ES-I3 (cell line): ENCODE measurements at regions not wholly inside any gene's neighbourhood (a gene's known extent, or its start where the extent isn't known, plus 50 kb on each side); places are given as distances from the start of the nearest gene placed in this dataset.

ENCODE experiments used
- H3K36me3 ChIP-seq: 2 replicates; pipeline ENCODE4 v1.6.1; 2013; ENCODE audit warnings: mild to moderate bottlenecking, low read length, control low read depth, moderate library complexity; ENCODE audit not compliant: insufficient read depth
- H3K4me1 ChIP-seq: 2 replicates; pipeline ENCODE4 v1.6.1; 2013; ENCODE audit warnings: mild to moderate bottlenecking, control low read depth, low read length; ENCODE audit not compliant: insufficient read depth
- H3K9ac ChIP-seq: 2 replicates; pipeline ENCODE4 v1.6.1; 2013; ENCODE audit warnings: low read depth, mild to moderate bottlenecking, low read length, moderate library complexity
- H3K9me3 ChIP-seq: 2 replicates; pipeline ENCODE4 v1.6.1; 2013; ENCODE audit warnings: mild to moderate bottlenecking, low read length, moderate library complexity; ENCODE audit not compliant: control insufficient read depth, insufficient read depth

GRCh38 chr13:111540486-111540885 is 220.0 kb downstream of the TEX29 start:
- H3K4me1 ChIP-seq = peaks cover 11% of the 10 kb centered on the region
- no peak overlapping the region for H3K9ac ChIP-seq
- no peaks in the 10 kb centered on the region for H3K36me3 ChIP-seq
- no peaks in the 10 kb centered on the region for H3K9me3 ChIP-seq

GRCh38 chr13:111541345-111541744 is 220.9 kb downstream of the TEX29 start:
- Histone ChIP-seq H3K4me1 (0 out of 2 replicates have a peak, but pooled peaks cover 3% of the 10 kb centered on the region), H3K9ac (no peak overlapping the region), H3K36me3 (no peaks in the 10 kb centered on the region), H3K9me3 (no peaks in the 10 kb centered on the region)

GRCh38 chr13:111541752-111542529 is 221.5 kb downstream of the TEX29 start:
- Histone ChIP-seq H3K9ac (no peak overlapping the region), H3K4me1 (no peaks in the 10 kb centered on the region), H3K9me3 (no peaks in the 10 kb centered on the region), H3K36me3 (no peaks in the 10 kb centered on the region)

- Histone ChIP-seq H3K4me1 (no peaks in the 10 kb centered on the region), H3K9ac (no peak overlapping the region), H3K36me3 (no peaks in the 10 kb centered on the region), H3K9me3 (no peaks in the 10 kb centered on the region)
Measured at GRCh38 chr13:111542530-111543341, 222.3 kb downstream of the TEX29 start.

GRCh38 chr13:111546921-111547675 is 226.7 kb downstream of the TEX29 start:
- Histone ChIP-seq H3K9ac (no peak overlapping the region), H3K9me3 (no peaks in the 10 kb centered on the region), H3K4me1 (no peaks in the 10 kb centered on the region), H3K36me3 (no peaks in the 10 kb centered on the region)

GRCh38 chr13:111547726-111548273 is 227.4 kb downstream of the TEX29 start:
- no peak overlapping the region for H3K9ac ChIP-seq
- H3K4me1 ChIP-seq = no peaks in the 10 kb centered on the region
- no peaks in the 10 kb centered on the region for H3K9me3 ChIP-seq
- H3K36me3 ChIP-seq = no peaks in the 10 kb centered on the region

GRCh38 chr13:111548301-111548700 is 227.9 kb downstream of the TEX29 start:
- Histone ChIP-seq H3K9me3 (no peaks in the 10 kb centered on the region), H3K36me3 (no peaks in the 10 kb centered on the region), H3K9ac (no peak overlapping the region), H3K4me1 (no peaks in the 10 kb centered on the region)

GRCh38 chr13:111548805-111549204 is 228.4 kb downstream of the TEX29 start:
- H3K9me3 ChIP-seq = no peaks in the 10 kb centered on the region
- no peaks in the 10 kb centered on the region for H3K36me3 ChIP-seq
- H3K4me1 ChIP-seq = no peaks in the 10 kb centered on the region
- no peak overlapping the region for H3K9ac ChIP-seq

- Histone ChIP-seq H3K36me3 (no peaks in the 10 kb centered on the region), H3K9ac (no peak overlapping the region), H3K9me3 (no peaks in the 10 kb centered on the region), H3K4me1 (no peaks in the 10 kb centered on the region)
Measured at GRCh38 chr13:111549464-111549863, 229.0 kb downstream of the TEX29 start.

GRCh38 chr13:111550062-111550461 is 229.6 kb downstream of the TEX29 start:
- Histone ChIP-seq H3K4me1 (no peaks in the 10 kb centered on the region), H3K9ac (no peak overlapping the region), H3K36me3 (no peaks in the 10 kb centered on the region), H3K9me3 (no peaks in the 10 kb centered on the region)

- Histone ChIP-seq H3K36me3 (no peaks in the 10 kb centered on the region), H3K9me3 (no peaks in the 10 kb centered on the region), H3K4me1 (no peaks in the 10 kb centered on the region)
Measured at GRCh38 chr13:111551204-111551820, 230.9 kb downstream of the TEX29 start.

GRCh38 chr13:111552891-111553655 is 232.6 kb downstream of the TEX29 start:
- Histone ChIP-seq H3K9me3 (no peaks in the 10 kb centered on the region), H3K36me3 (no peaks in the 10 kb centered on the region), H3K9ac (no peak overlapping the region), H3K4me1 (no peaks in the 10 kb centered on the region)

More at GRCh38 chr13:111551204-111551820, 230.9 kb downstream of the TEX29 start:
- H3K9ac ChIP-seq = no peak overlapping the region

GRCh38 chr13:111554539-111555267 is 234.3 kb downstream of the TEX29 start:
- H3K36me3 ChIP-seq = no peaks in the 10 kb centered on the region
- no peaks in the 10 kb centered on the region for H3K9me3 ChIP-seq
- H3K4me1 ChIP-seq = no peaks in the 10 kb centered on the region
- no peak overlapping the region for H3K9ac ChIP-seq
